ENCODE measurements at regions not wholly inside any gene's neighbourhood (a gene's known extent, or its start where the extent isn't known, plus 50 kb on each side); places are given as distances from the start of the nearest gene placed in this dataset.
A peak's percentile ranks its signal among the peaks of the same experiment; 100 is the strongest.

DNA sequence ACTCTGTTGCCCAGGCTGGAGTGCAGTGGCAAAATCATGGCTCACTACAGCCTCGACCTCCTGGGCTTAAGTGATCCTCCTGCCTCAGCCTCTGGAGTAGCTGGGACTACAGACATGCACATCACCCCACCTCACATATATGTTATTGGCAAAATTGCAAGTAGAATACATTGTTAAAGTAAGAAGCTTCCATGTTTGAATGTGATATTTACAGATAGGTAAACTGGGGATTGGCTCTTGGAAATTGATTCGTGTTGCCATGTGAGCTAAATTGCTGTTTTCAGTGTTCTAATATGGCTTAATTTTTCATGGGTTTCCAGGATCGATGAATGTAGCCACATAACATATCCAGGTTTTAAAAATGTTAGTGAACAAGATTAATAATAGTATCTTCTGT lies 149.0 kb upstream of the ZNF217 start:
- Histone ChIP-seq H3K27me3 (no peaks in the 10 kb centered on the region), H3K36me3 (replicated peaks in 1 of 2; ENCODE audit: insufficient read depth in 1 of 2, low read depth in 2 of 2) (no peaks in the 10 kb centered on the region), H3K9me3 (no peaks in the 10 kb centered on the region), H3K4me3 (no peak overlapping the region), H3K4me1 (peaks cover 37% of the 10 kb centered on the region), H3K27ac (no peak overlapping the region)
- DNase-seq (no peak), ATAC-seq (no peak)
- intact Hi-C loops (cut with DNase I): no loop called here
- WGBS, 2 donors: 91 to 94% methylated on average over 3 of the region's 3 CpGs
- TF ChIP-seq POLR2A (IDR thresholded peaks at IDR 0.05): no peak
- TF ChIP-seq CTCF (IDR thresholded peaks at IDR 0.05): no peak

- no peaks in the 10 kb centered on the region for H3K36me3 ChIP-seq (replicated peaks in 1 of 2; ENCODE audit: insufficient read depth in 1 of 2, low read depth in 2 of 2)
- no peak for TF ChIP-seq CTCF (IDR thresholded peaks at IDR 0.05)
- TF ChIP-seq POLR2A (IDR thresholded peaks at IDR 0.05): no peak
- intact Hi-C loops (cut with DNase I): no loop called here
- no peak for DNase-seq
- peaks cover 47% of the 10 kb centered on the region for H3K4me1 ChIP-seq
- H3K9me3 ChIP-seq: no peaks in the 10 kb centered on the region
- H3K27me3 ChIP-seq: no peaks in the 10 kb centered on the region
- ATAC-seq: no peak
- 92 to 96% methylated on average over 3 of the region's 3 CpGs for WGBS, 2 donors
- H3K4me3 ChIP-seq: no peak overlapping the region
- peak overlapping the region in 1 of 4 donors; percentile 90 for H3K27ac ChIP-seq
These were observed 148.0 kb upstream of the ZNF217 start for GRCh38 chr20:53741726-53742028.

GRCh38 chr20:53739799-53740785 lies 146.5 kb upstream of the ZNF217 start:
- Histone ChIP-seq H3K27me3 (no peaks in the 10 kb centered on the region), H3K4me1 (peaks cover 58% of the 10 kb centered on the region), H3K9me3 (no peaks in the 10 kb centered on the region), H3K27ac (peak overlapping the region; percentile 73 to 91 (median 86)), H3K36me3 (replicated peaks in 1 of 2; ENCODE audit: insufficient read depth in 1 of 2, low read depth in 2 of 2) (no peaks in the 10 kb centered on the region), H3K4me3 (no peak overlapping the region)
- DNase-seq: peak in 2 of 4 donors; percentile 22 to 24
- TF ChIP-seq POLR2A (IDR thresholded peaks at IDR 0.05) (peak in 1 of 3 donors; percentile 22), CTCF (IDR thresholded peaks at IDR 0.05) (no peak)
- no peak for ATAC-seq
- intact Hi-C loops (cut with DNase I): no loop called here
- 21 to 23% methylated on average over 16 of the region's 16 CpGs for WGBS, 2 donors

- Histone ChIP-seq H3K27ac (peak overlapping the region; percentile 83 to 91 (median 90)), H3K4me3 (no peak overlapping the region), H3K27me3 (no peaks in the 10 kb centered on the region), H3K9me3 (no peaks in the 10 kb centered on the region), H3K36me3 (replicated peaks in 1 of 2; ENCODE audit: insufficient read depth in 1 of 2, low read depth in 2 of 2) (no peaks in the 10 kb centered on the region), H3K4me1 (peaks cover 58% of the 10 kb centered on the region)
- intact Hi-C loops (cut with DNase I): no loop called here
- TF ChIP-seq POLR2A (IDR thresholded peaks at IDR 0.05): no peak
- TF ChIP-seq CTCF (IDR thresholded peaks at IDR 0.05): no peak
- DNase-seq (peak in 1 of 4 donors; percentile 27), ATAC-seq (peak; percentile 28)
- 16 to 22% methylated on average over 11 of the region's 11 CpGs for WGBS, 2 donors
These were observed 145.5 kb upstream of the ZNF217 start for GRCh38 chr20:53738945-53739798.

Data from body of pancreas (tissue), 4 donors.